ENCODE measurements at regions not wholly inside any gene's neighbourhood (a gene's known extent, or its start where the extent isn't known, plus 50 kb on each side); places are given as distances from the start of the nearest gene placed in this dataset.
A peak's percentile ranks its signal among the peaks of the same experiment; 100 is the strongest.

DNA sequence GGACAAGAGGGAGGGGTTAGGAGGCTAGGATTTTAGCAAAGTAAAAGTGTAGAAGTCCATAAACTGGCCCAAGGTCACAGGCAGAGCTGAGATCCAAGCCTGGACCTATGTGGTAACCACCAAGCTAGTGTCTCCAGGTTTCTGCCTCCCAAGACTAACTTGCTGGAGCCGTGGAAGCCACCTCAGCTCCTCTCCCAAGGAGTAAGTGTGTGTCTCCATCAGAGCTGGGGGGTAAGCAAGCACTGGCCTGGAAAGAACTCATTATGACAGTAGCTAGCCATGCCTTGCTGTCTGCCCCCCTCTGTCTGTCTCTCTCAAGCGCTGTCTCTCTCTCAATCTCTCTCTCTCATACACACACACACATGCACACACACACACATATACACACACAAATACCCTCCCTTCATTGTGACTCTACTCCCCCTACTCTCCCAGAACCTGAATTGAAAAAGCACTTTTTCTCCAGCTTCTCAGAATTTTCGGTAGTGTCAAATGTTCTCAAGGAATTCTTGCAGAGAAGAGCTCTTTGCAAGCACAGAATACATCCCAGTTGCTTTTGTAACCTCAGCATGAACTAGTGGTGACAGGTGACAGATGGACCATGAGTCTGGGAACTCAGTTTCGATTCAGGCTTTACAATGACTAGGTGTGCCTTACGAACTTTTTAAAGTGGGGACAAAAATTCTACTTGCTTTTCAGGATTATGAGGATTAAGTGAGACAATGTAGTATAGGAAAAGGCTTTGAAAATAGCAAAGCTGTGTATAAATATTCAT, 238.0 kb upstream of the FGGY start:
- TF ChIP-seq MYC (IDR thresholded peaks at IDR 0.05; ENCODE audit: low read depth, low read length) = no peak
- TF ChIP-seq, protein P1, sequence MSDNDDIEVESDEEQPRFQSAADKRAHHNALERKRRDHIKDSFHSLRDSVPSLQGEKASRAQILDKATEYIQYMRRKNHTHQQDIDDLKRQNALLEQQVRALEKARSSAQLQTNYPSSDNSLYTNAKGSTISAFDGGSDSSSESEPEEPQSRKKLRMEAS (IDR thresholded peaks at IDR 0.05; ENCODE audit: low read depth, low read length) = no peak
- no peak for DNase-seq (ENCODE audit: low read depth)
- H3K4me3 ChIP-seq (ENCODE audit: low read depth, low read length) = no peak overlapping the region

DNA sequence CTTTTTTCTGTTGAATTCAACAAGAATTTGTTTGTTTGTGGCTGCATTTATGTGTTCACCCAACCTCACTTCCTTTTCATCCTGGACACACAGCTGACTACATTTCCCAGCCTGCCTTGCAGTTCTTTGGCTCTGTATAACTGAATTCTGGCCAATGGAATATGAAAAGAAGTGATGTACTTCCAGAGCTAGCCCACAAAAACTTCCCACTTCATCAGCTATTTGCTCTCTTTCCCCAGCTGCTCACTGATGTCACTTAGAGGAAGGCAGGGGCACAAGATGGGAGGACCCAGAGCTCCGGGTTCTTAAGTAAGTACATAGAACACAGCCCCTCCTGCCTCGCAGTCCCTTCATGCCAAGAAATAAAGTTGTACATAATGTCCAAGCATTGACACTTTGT, 235.0 kb upstream of the FGGY start:
- H3K4me3 ChIP-seq (ENCODE audit: low read depth, low read length) = no peak overlapping the region
- TF ChIP-seq MYC (IDR thresholded peaks at IDR 0.05; ENCODE audit: low read depth, low read length) = no peak
- TF ChIP-seq, protein P2, sequence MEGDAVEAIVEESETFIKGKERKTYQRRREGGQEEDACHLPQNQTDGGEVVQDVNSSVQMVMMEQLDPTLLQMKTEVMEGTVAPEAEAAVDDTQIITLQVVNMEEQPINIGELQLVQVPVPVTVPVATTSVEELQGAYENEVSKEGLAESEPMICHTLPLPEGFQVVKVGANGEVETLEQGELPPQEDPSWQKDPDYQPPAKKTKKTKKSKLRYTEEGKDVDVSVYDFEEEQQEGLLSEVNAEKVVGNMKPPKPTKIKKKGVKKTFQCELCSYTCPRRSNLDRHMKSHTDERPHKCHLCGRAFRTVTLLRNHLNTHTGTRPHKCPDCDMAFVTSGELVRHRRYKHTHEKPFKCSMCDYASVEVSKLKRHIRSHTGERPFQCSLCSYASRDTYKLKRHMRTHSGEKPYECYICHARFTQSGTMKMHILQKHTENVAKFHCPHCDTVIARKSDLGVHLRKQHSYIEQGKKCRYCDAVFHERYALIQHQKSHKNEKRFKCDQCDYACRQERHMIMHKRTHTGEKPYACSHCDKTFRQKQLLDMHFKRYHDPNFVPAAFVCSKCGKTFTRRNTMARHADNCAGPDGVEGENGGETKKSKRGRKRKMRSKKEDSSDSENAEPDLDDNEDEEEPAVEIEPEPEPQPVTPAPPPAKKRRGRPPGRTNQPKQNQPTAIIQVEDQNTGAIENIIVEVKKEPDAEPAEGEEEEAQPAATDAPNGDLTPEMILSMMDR (IDR thresholded peaks at IDR 0.05; ENCODE audit: low read depth, low read length) = no peak
- no peak for TF ChIP-seq POLR2A (IDR thresholded peaks at IDR 0.05; ENCODE audit: extremely low read depth, insufficient read length)
- TF ChIP-seq, protein P1 (IDR thresholded peaks at IDR 0.05; ENCODE audit: low read depth, low read length) = no peak
- peak; percentile 33 for DNase-seq (ENCODE audit: low read depth)

DNA sequence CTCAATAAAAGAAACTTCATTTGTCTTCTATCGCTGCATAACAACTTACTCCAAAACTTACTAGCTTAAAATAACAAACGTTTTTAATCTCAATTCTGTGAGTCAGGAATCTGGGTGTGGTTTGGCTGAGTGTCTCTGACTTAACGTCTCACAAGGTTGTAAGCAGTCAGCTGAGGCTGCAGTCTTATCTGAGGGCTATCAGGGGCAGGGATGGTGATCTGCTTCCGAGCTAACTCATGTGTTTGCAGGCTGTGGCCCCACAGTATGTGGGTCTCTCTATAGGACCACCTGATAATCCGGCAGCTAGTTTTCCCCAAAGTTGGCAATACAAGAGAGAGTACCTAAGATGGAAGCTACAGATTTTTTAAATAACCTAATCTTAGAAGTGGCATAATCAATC, 234.2 kb upstream of the FGGY start:
- TF ChIP-seq, protein P1 (IDR thresholded peaks at IDR 0.05; ENCODE audit: low read depth, low read length) = no peak
- TF ChIP-seq, protein P2 (IDR thresholded peaks at IDR 0.05; ENCODE audit: low read depth, low read length) = no peak
- TF ChIP-seq POLR2A (IDR thresholded peaks at IDR 0.05; ENCODE audit: extremely low read depth, insufficient read length) (no peak), MYC (IDR thresholded peaks at IDR 0.05; ENCODE audit: low read depth, low read length) (no peak)
- no peak for DNase-seq (ENCODE audit: low read depth)
- H3K4me3 ChIP-seq (ENCODE audit: low read depth, low read length) = no peak overlapping the region

DNA sequence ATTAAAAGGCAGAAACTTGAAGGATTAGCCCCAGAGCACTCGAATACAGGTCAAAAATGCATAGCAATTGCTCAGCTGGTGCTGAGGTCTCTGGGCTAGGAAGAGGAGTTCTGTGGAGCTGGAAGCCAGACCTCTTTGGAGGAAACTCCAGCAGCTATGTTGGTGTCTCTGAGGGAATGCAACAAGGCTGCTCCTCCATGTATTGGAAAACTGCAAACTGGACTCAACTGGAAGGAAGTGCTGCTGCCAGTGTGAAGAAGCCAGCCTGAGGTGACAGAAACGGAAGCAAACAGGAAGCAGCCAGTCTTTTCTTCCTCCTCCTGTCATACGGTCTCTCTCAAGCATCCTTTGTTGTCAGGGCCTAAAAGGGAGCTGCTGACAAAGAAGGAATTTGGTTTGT, 233.4 kb upstream of the FGGY start:
- no peak for DNase-seq (ENCODE audit: low read depth)
- no peak for TF ChIP-seq POLR2A (IDR thresholded peaks at IDR 0.05; ENCODE audit: extremely low read depth, insufficient read length)
- no peak for TF ChIP-seq MYC (IDR thresholded peaks at IDR 0.05; ENCODE audit: low read depth, low read length)
- TF ChIP-seq, protein P1 (IDR thresholded peaks at IDR 0.05; ENCODE audit: low read depth, low read length) = no peak
- TF ChIP-seq, protein P2 (IDR thresholded peaks at IDR 0.05; ENCODE audit: low read depth, low read length) = no peak
- no peak overlapping the region for H3K4me3 ChIP-seq (ENCODE audit: low read depth, low read length)

DNA sequence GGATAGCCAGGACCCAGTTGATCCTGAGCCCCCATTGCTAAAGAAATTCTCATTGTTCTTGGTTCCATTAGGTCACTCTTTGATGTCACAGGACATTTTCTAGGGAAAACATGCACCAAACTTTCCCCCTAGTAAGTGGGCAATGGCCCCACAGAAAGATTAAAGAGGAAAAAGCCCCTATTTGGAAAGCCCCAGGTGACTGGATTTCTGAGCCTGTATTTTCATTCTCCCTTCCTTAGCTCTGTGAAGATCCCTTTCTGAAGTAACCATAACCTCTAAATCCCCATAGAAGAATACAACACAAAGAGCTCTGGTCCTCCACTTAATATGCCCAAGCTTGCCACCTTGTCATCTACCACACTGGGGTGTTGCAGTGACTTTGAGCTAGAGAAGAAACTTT, 232.3 kb upstream of the FGGY start:
- no peak for DNase-seq (ENCODE audit: low read depth)
- no peak overlapping the region for H3K4me3 ChIP-seq (ENCODE audit: low read depth, low read length)
- TF ChIP-seq POLR2A (IDR thresholded peaks at IDR 0.05; ENCODE audit: extremely low read depth, insufficient read length) (no peak), MYC (IDR thresholded peaks at IDR 0.05; ENCODE audit: low read depth, low read length) (no peak)
- TF ChIP-seq, protein P2 (IDR thresholded peaks at IDR 0.05; ENCODE audit: low read depth, low read length) = no peak
- TF ChIP-seq, protein P1 (IDR thresholded peaks at IDR 0.05; ENCODE audit: low read depth, low read length) = no peak

DNA sequence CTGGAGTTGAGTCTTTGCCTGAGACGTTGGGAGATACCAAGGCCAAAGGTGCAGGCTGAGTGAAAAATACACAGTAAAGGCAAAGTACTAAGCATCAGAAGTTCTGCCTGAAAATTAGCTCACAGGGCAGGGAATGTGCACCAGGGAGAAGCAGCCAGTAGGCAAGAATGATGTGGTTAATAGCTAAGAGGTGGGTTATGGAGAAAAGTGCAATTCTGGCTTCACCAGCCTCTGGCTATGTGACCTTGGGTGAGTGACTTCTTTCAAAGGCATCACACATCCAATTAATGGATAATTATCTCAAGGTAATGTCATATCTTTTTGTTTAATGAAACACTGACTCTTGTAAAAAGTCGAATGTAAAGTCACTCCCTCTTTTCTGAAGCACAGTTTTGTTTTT, 230.7 kb upstream of the FGGY start:
- H3K4me3 ChIP-seq (ENCODE audit: low read depth, low read length) = no peak overlapping the region
- TF ChIP-seq MYC (IDR thresholded peaks at IDR 0.05; ENCODE audit: low read depth, low read length) = no peak
- TF ChIP-seq, protein P2 (IDR thresholded peaks at IDR 0.05; ENCODE audit: low read depth, low read length) = no peak
- TF ChIP-seq POLR2A (IDR thresholded peaks at IDR 0.05; ENCODE audit: extremely low read depth, insufficient read length) = no peak
- TF ChIP-seq, protein P1 (IDR thresholded peaks at IDR 0.05; ENCODE audit: low read depth, low read length) = no peak
- DNase-seq (ENCODE audit: low read depth) = no peak

All from NB4 (cell line).